Neural progenitor cell (in vitro differentiated cells): ENCODE measurements at regions not wholly inside any gene's neighbourhood (a gene's known extent, or its start where the extent isn't known, plus 50 kb on each side); places are given as distances from the start of the nearest gene placed in this dataset.

Source experiments
- DNase-seq: peaks from one replicate; pipeline ENCODE4 v3.0.0-alpha.2; 2016; ENCODE audit warnings: low spot score
- H2AFZ ChIP-seq: fragments of 200-600 bp; sonication (generic); replicated peaks from 2 replicates; pipeline ENCODE4 v1.6.1; 2016; ENCODE audit warnings: antibody characterized with exemption
- H3F3A ChIP-seq: fragments of 200-600 bp; sonication (generic); 2 replicates; pipeline ENCODE4 v1.6.1; 2016; ENCODE audit warnings: antibody characterized with exemption, low read depth
- H3K27ac ChIP-seq: fragments of 200-600 bp; sonication (generic); 2 replicates; pipeline ENCODE4 v1.5.1; 2016; ENCODE audit warnings: mild to moderate bottlenecking
- H3K27me3 ChIP-seq: fragments of 200-600 bp; sonication (generic); 2 replicates; pipeline ENCODE4 v1.6.1; 2016; ENCODE audit warnings: mild to moderate bottlenecking, moderate library complexity
- H3K36me3 ChIP-seq: fragments of 200-600 bp; sonication (generic); 2 replicates; pipeline ENCODE4 v1.5.1; 2016
- H3K4me1 ChIP-seq: fragments of 200-600 bp; sonication (generic); 2 replicates; pipeline ENCODE4 v1.6.1; 2016; ENCODE audit warnings: mixed run types
- H3K4me2 ChIP-seq: fragments of 200-600 bp; sonication (generic); 2 replicates; pipeline ENCODE4 v1.6.1; 2016
- H3K4me3 ChIP-seq: fragments of 200-600 bp; sonication (generic); 2 replicates; pipeline ENCODE4 v1.5.1; 2016
- H3K79me2 ChIP-seq: fragments of 200-600 bp; sonication (generic); 2 replicates; pipeline ENCODE4 v1.6.1; 2016; ENCODE audit warnings: low read depth
- H3K9ac ChIP-seq: fragments of 200-600 bp; sonication (generic); 2 replicates; pipeline ENCODE4 v1.6.1; 2016
- H3K9me3 ChIP-seq: fragments of 200-600 bp; sonication (generic); 2 replicates; pipeline ENCODE4 v1.5.1; 2016; ENCODE audit warnings: low read depth
- H4K20me1 ChIP-seq: fragments of 200-600 bp; sonication (generic); 2 replicates; pipeline ENCODE4 v1.6.1; 2016; ENCODE audit warnings: low read depth
- H3K27ac Mint-ChIP-seq: 3 replicates; pipeline ENCODE4 v1.8.0; 2021; ENCODE audit warnings: mixed read lengths
- H3K27me3 Mint-ChIP-seq: 2 replicates; pipeline ENCODE4 v1.8.0; 2022; ENCODE audit warnings: low read depth, mild to moderate bottlenecking, inconsistent platforms, moderate library complexity, mixed read lengths; ENCODE audit not compliant: insufficient read depth
- H3K36me3 Mint-ChIP-seq: 3 replicates; pipeline ENCODE4 v1.8.0; 2021; ENCODE audit warnings: mixed read lengths
- H3K4me1 Mint-ChIP-seq: 3 replicates; pipeline ENCODE4 v1.8.0; 2021; ENCODE audit warnings: mixed read lengths
- H3K4me3 Mint-ChIP-seq: 3 replicates; pipeline ENCODE4 v1.8.0; 2021; ENCODE audit warnings: mild to moderate bottlenecking, moderate library complexity, mixed read lengths
- H3K9me3 Mint-ChIP-seq: 3 replicates; pipeline ENCODE4 v1.8.0; 2020; ENCODE audit warnings: mixed read lengths
- CTCF ChIP-seq: fragments of 200-600 bp; sonication (generic); IDR thresholded peaks from 2 replicates; pipeline ENCODE4 v1.5.1; 2017; ENCODE audit warnings: antibody characterized with exemption, mild to moderate bottlenecking
- EZH2 ChIP-seq: fragments of 200-600 bp; sonication (generic); IDR thresholded peaks from 2 replicates; pipeline ENCODE4 v1.6.1; 2017; ENCODE audit warnings: antibody characterized with exemption, mild to moderate bottlenecking, moderate library complexity
- EZH2phosphoT487 ChIP-seq: fragments of 200-600 bp; sonication (generic); IDR thresholded peaks from 2 replicates; pipeline ENCODE4 v1.6.1; 2017; ENCODE audit warnings: antibody characterized with exemption

GRCh38 chr7:130881799-130882141 lies 147.8 kb upstream of the KLF14 start:
- no peak for TF ChIP-seq EZH2
- TF ChIP-seq EZH2phosphoT487: no peak
- TF ChIP-seq CTCF: no peak
- peaks cover 2% of the 10 kb centered on the region for H3K27me3 Mint-ChIP-seq
- Histone ChIP-seq H3K4me3 (no peak overlapping the region), H3K9me3 (no peaks in the 10 kb centered on the region), H3K27ac (no peak overlapping the region), H4K20me1 (no peaks in the 10 kb centered on the region), H2AFZ (no peak overlapping the region), H3F3A (no peaks in the 10 kb centered on the region), H3K4me1 (peaks cover 40% of the 10 kb centered on the region), H3K36me3 (no peaks in the 10 kb centered on the region), H3K9ac (no peak overlapping the region), H3K4me2 (peak overlapping the region; percentile 20), H3K27me3 (no peaks in the 10 kb centered on the region), H3K79me2 (no peaks in the 10 kb centered on the region)
- no peak overlapping the region for H3K4me3 Mint-ChIP-seq
- H3K27ac Mint-ChIP-seq: peak overlapping the region; percentile 34
- H3K36me3 Mint-ChIP-seq: no peaks in the 10 kb centered on the region
- peaks cover 53% of the 10 kb centered on the region for H3K4me1 Mint-ChIP-seq
- peak; percentile 37 for DNase-seq
- no peaks in the 10 kb centered on the region for H3K9me3 Mint-ChIP-seq

GRCh38 chr7:130882396-130882795 lies 148.4 kb upstream of the KLF14 start:
- Histone ChIP-seq H3K9me3 (no peaks in the 10 kb centered on the region), H2AFZ (no peak overlapping the region), H3K4me2 (no peak overlapping the region), H3K4me1 (peaks cover 34% of the 10 kb centered on the region), H3F3A (no peaks in the 10 kb centered on the region), H3K79me2 (no peaks in the 10 kb centered on the region), H3K27me3 (no peaks in the 10 kb centered on the region), H3K36me3 (no peaks in the 10 kb centered on the region), H3K27ac (no peak overlapping the region), H3K4me3 (no peak overlapping the region), H3K9ac (no peak overlapping the region), H4K20me1 (no peaks in the 10 kb centered on the region)
- H3K9me3 Mint-ChIP-seq: no peaks in the 10 kb centered on the region
- peaks cover 2% of the 10 kb centered on the region for H3K27me3 Mint-ChIP-seq
- no peak overlapping the region for H3K4me3 Mint-ChIP-seq
- H3K27ac Mint-ChIP-seq: peak overlapping the region; percentile 42
- no peak for DNase-seq
- peaks cover 51% of the 10 kb centered on the region for H3K4me1 Mint-ChIP-seq
- H3K36me3 Mint-ChIP-seq: no peaks in the 10 kb centered on the region
- no peak for TF ChIP-seq EZH2phosphoT487
- no peak for TF ChIP-seq EZH2
- no peak for TF ChIP-seq CTCF

- Mint-ChIP-seq H3K27me3 (peaks cover 3% of the 10 kb centered on the region), H3K4me1 (peaks cover 55% of the 10 kb centered on the region), H3K9me3 (no peaks in the 10 kb centered on the region), H3K36me3 (no peaks in the 10 kb centered on the region), H3K4me3 (no peak overlapping the region), H3K27ac (no peak overlapping the region)
- Histone ChIP-seq H3K27me3 (no peaks in the 10 kb centered on the region), H3K36me3 (no peaks in the 10 kb centered on the region), H3K9ac (no peak overlapping the region), H3K27ac (no peak overlapping the region), H4K20me1 (no peaks in the 10 kb centered on the region), H3K4me1 (peaks cover 26% of the 10 kb centered on the region), H2AFZ (no peak overlapping the region), H3K4me2 (no peak overlapping the region), H3K4me3 (no peak overlapping the region), H3F3A (no peaks in the 10 kb centered on the region), H3K9me3 (no peaks in the 10 kb centered on the region), H3K79me2 (no peaks in the 10 kb centered on the region)
- no peak for TF ChIP-seq CTCF
- no peak for TF ChIP-seq EZH2phosphoT487
- no peak for TF ChIP-seq EZH2
- no peak for DNase-seq
Measured at GRCh38 chr7:130883928-130884327, 149.9 kb upstream of the KLF14 start.
